ENCODE measurements at regions not wholly inside any gene's neighbourhood (a gene's known extent, or its start where the extent isn't known, plus 50 kb on each side); places are given as distances from the start of the nearest gene placed in this dataset.

GRCh38 chr6:137353346-137353745 is 134.2 kb upstream of the IFNGR1 start:
- H3K4me3 ChIP-seq (ENCODE audit: low read depth in 1 of 2, low read length in 2 of 2) = no peak overlapping the region
- H3K79me2 ChIP-seq (ENCODE audit: insufficient read depth, low read length) = no peaks in the 10 kb centered on the region
- DNase-seq (no peak), ATAC-seq (ENCODE audit: insufficient read depth, low read depth) (peak; percentile 70)
- H3K36me3 ChIP-seq (ENCODE audit: insufficient read depth, low read length) = no peaks in the 10 kb centered on the region
- H4K20me1 ChIP-seq (ENCODE audit: insufficient read depth, low read length) = no peaks in the 10 kb centered on the region
- no peaks in the 10 kb centered on the region for H3K9me3 ChIP-seq (ENCODE audit: insufficient read depth, low read length, severe bottlenecking)
- H3K27ac ChIP-seq (ENCODE audit: low read length) = no peak overlapping the region
- H3K4me2 ChIP-seq (ENCODE audit: insufficient read depth, low read length) = no peak overlapping the region
- no peak overlapping the region for H3K9ac ChIP-seq (ENCODE audit: low read depth, low read length)
- H2AFZ ChIP-seq (ENCODE audit: low read depth, low read length) = no peak overlapping the region
- peaks cover 11% of the 10 kb centered on the region for H3K4me1 ChIP-seq (ENCODE audit: insufficient read depth, low read length)
- TF ChIP-seq, protein P1, sequence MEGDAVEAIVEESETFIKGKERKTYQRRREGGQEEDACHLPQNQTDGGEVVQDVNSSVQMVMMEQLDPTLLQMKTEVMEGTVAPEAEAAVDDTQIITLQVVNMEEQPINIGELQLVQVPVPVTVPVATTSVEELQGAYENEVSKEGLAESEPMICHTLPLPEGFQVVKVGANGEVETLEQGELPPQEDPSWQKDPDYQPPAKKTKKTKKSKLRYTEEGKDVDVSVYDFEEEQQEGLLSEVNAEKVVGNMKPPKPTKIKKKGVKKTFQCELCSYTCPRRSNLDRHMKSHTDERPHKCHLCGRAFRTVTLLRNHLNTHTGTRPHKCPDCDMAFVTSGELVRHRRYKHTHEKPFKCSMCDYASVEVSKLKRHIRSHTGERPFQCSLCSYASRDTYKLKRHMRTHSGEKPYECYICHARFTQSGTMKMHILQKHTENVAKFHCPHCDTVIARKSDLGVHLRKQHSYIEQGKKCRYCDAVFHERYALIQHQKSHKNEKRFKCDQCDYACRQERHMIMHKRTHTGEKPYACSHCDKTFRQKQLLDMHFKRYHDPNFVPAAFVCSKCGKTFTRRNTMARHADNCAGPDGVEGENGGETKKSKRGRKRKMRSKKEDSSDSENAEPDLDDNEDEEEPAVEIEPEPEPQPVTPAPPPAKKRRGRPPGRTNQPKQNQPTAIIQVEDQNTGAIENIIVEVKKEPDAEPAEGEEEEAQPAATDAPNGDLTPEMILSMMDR (IDR thresholded peaks at IDR 0.05; ENCODE audit: borderline replicate concordance, extremely low read depth, low read length, poor library complexity, severe bottlenecking) = no peak
- no peaks in the 10 kb centered on the region for H3K27me3 ChIP-seq (ENCODE audit: insufficient read depth, low read length, poor library complexity)

- Histone ChIP-seq H3K4me3 (ENCODE audit: low read depth in 1 of 2, low read length in 2 of 2) (no peak overlapping the region), H3K27me3 (ENCODE audit: insufficient read depth, low read length, poor library complexity) (no peaks in the 10 kb centered on the region), H3K36me3 (ENCODE audit: insufficient read depth, low read length) (no peaks in the 10 kb centered on the region), H3K27ac (ENCODE audit: low read length) (no peak overlapping the region), H3K79me2 (ENCODE audit: insufficient read depth, low read length) (no peaks in the 10 kb centered on the region), H3K9ac (ENCODE audit: low read depth, low read length) (no peak overlapping the region), H3K4me1 (ENCODE audit: insufficient read depth, low read length) (peaks cover 11% of the 10 kb centered on the region), H2AFZ (ENCODE audit: low read depth, low read length) (no peak overlapping the region), H4K20me1 (ENCODE audit: insufficient read depth, low read length) (no peaks in the 10 kb centered on the region), H3K9me3 (ENCODE audit: insufficient read depth, low read length, severe bottlenecking) (no peaks in the 10 kb centered on the region), H3K4me2 (ENCODE audit: insufficient read depth, low read length) (no peak overlapping the region)
- DNase-seq = no peak
- ATAC-seq (ENCODE audit: insufficient read depth, low read depth) = no peak
- TF ChIP-seq EZH2 (IDR thresholded peaks at IDR 0.05; ENCODE audit: borderline replicate concordance, low read depth, low read length, severe bottlenecking) = no peak
- TF ChIP-seq, protein P1 (IDR thresholded peaks at IDR 0.05; ENCODE audit: borderline replicate concordance, extremely low read depth, low read length, poor library complexity, severe bottlenecking) = no peak
Observed at GRCh38 chr6:137352859-137353258, 133.7 kb upstream of the IFNGR1 start.

DNA sequence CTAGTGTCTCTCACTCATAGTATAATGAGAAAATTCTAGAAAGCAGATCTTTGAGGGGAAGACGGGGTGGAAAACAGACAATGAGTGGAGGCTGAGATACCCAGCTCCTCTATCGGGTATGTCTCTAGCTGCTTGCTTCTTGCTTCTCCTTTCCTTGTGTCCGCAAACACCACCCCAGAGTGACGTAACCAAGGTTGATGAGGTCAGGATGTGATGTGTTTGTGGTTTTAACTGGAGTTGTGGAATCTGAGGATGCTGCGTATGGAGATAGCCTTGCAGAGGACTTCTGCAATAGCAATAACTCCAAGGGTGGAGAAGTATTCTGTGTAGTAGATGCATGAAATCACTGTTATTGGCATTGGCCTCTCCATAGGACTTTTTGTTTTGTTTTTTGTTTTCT is 132.7 kb upstream of the IFNGR1 start:
- DNase-seq (no peak), ATAC-seq (ENCODE audit: insufficient read depth, low read depth) (no peak)
- Histone ChIP-seq H3K4me2 (ENCODE audit: insufficient read depth, low read length) (no peak overlapping the region), H3K9me3 (ENCODE audit: insufficient read depth, low read length, severe bottlenecking) (no peaks in the 10 kb centered on the region), H3K27ac (ENCODE audit: low read length) (no peak overlapping the region), H2AFZ (ENCODE audit: low read depth, low read length) (no peak overlapping the region), H3K9ac (ENCODE audit: low read depth, low read length) (no peak overlapping the region), H3K36me3 (ENCODE audit: insufficient read depth, low read length) (no peaks in the 10 kb centered on the region), H3K27me3 (ENCODE audit: insufficient read depth, low read length, poor library complexity) (no peaks in the 10 kb centered on the region), H3K4me3 (ENCODE audit: low read depth in 1 of 2, low read length in 2 of 2) (no peak overlapping the region), H3K79me2 (ENCODE audit: insufficient read depth, low read length) (no peaks in the 10 kb centered on the region), H4K20me1 (ENCODE audit: insufficient read depth, low read length) (no peaks in the 10 kb centered on the region), H3K4me1 (ENCODE audit: insufficient read depth, low read length) (peaks cover 11% of the 10 kb centered on the region)
- TF ChIP-seq EZH2 (IDR thresholded peaks at IDR 0.05; ENCODE audit: borderline replicate concordance, low read depth, low read length, severe bottlenecking) = no peak
- TF ChIP-seq, protein P1 (IDR thresholded peaks at IDR 0.05; ENCODE audit: borderline replicate concordance, extremely low read depth, low read length, poor library complexity, severe bottlenecking) = no peak

DNA sequence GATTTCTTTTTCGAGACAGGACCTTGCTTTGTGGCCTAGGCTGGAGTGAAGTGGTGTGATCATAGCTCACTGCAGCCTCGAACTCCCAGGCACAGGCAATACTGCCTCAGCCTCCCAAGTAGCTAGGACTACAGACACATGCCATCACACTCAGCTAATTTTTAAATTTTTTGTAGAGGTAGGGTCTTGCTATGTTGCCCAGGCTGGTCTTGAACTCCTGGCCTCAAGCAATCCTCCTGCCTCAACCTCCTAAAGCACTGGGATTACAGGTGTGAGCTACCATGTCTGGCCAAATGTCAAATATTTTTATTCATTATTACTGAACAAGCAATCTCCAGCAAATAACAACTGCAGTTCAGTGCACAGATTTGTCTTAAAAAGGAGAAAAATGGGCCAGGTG is 131.7 kb upstream of the IFNGR1 start:
- Histone ChIP-seq H4K20me1 (ENCODE audit: insufficient read depth, low read length) (no peaks in the 10 kb centered on the region), H3K27me3 (ENCODE audit: insufficient read depth, low read length, poor library complexity) (no peaks in the 10 kb centered on the region), H3K9me3 (ENCODE audit: insufficient read depth, low read length, severe bottlenecking) (no peaks in the 10 kb centered on the region), H3K36me3 (ENCODE audit: insufficient read depth, low read length) (no peaks in the 10 kb centered on the region), H3K4me1 (ENCODE audit: insufficient read depth, low read length) (peaks cover 11% of the 10 kb centered on the region), H3K4me3 (ENCODE audit: low read depth in 1 of 2, low read length in 2 of 2) (no peak overlapping the region), H3K27ac (ENCODE audit: low read length) (no peak overlapping the region), H3K9ac (ENCODE audit: low read depth, low read length) (no peak overlapping the region), H3K4me2 (ENCODE audit: insufficient read depth, low read length) (no peak overlapping the region), H2AFZ (ENCODE audit: low read depth, low read length) (no peak overlapping the region), H3K79me2 (ENCODE audit: insufficient read depth, low read length) (no peaks in the 10 kb centered on the region)
- DNase-seq = no peak
- TF ChIP-seq EZH2 (IDR thresholded peaks at IDR 0.05; ENCODE audit: borderline replicate concordance, low read depth, low read length, severe bottlenecking) = no peak
- ATAC-seq (ENCODE audit: insufficient read depth, low read depth) = no peak

Data from DND-41 (cell line).